Right lobe of liver (tissue), 4 donors: ENCODE measurements at regions not wholly inside any gene's neighbourhood (a gene's known extent, or its start where the extent isn't known, plus 50 kb on each side); places are given as distances from the start of the nearest gene placed in this dataset.

Source experiments
- POLR2A ChIP-seq: fragments of 450-650 bp; IDR thresholded peaks from one replicate; pipeline ENCODE4 v1.6.1; 2017; ENCODE audit warnings: antibody characterized with exemption, mild to moderate bottlenecking
- TF ChIP-seq, protein P1 (sequence below), 4 donors: fragments of 200-600 bp in 3 of 4; fragments of 450-650 bp in 1 of 4; IDR thresholded peaks; one replicate each; pipeline versions ENCODE4 v1.5.1 to v1.8.0; 2016 to 2022; ENCODE audit warnings: antibody characterized with exemption in 4 of 4, mild to moderate bottlenecking in 2 of 4
- donor health status: DM: no; HTN: no; CAD: no.
- donor health status: DM: no; HTN: no; CAD: no.
- donor health status: DM: no; HTN: yes; CAD: no.

DNA sequence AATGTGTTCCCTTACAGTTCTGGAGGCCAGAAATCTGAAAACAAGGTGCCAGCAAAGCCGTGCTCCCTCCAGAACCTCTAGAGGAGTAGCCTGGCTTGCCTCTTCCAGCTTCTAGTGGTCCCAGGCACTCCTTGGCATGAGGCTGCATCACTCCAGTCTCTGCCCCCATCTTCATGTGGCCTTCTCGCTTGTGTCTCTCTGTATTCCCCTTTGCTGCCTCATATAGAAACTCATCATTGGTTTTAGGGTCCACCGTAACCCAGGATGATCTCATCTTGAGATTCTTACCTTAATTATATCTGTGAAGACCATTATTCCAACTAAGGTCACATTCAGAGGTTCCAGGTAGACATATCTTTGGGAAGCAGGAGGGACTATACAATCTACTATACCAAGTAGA, 182.4 kb downstream of the SKIDA1 start:
- TF ChIP-seq, protein P1, sequence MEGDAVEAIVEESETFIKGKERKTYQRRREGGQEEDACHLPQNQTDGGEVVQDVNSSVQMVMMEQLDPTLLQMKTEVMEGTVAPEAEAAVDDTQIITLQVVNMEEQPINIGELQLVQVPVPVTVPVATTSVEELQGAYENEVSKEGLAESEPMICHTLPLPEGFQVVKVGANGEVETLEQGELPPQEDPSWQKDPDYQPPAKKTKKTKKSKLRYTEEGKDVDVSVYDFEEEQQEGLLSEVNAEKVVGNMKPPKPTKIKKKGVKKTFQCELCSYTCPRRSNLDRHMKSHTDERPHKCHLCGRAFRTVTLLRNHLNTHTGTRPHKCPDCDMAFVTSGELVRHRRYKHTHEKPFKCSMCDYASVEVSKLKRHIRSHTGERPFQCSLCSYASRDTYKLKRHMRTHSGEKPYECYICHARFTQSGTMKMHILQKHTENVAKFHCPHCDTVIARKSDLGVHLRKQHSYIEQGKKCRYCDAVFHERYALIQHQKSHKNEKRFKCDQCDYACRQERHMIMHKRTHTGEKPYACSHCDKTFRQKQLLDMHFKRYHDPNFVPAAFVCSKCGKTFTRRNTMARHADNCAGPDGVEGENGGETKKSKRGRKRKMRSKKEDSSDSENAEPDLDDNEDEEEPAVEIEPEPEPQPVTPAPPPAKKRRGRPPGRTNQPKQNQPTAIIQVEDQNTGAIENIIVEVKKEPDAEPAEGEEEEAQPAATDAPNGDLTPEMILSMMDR (IDR thresholded peaks at IDR 0.05), result no peak
- TF ChIP-seq POLR2A, result no peak
